GM23338 (cell line): ENCODE measurements at regions not wholly inside any gene's neighbourhood (a gene's known extent, or its start where the extent isn't known, plus 50 kb on each side); places are given as distances from the start of the nearest gene placed in this dataset.

Experiments
- CREB1 ChIP-seq: fragments of 250-450 bp; sonication (Bioruptor Pico); IDR thresholded peaks from 2 replicates; pipeline ENCODE4 v1.5.0; 2020; ENCODE audit warnings: low read depth, mild to moderate bottlenecking, moderate library complexity
- EZH2 ChIP-seq: fragments of 200-600 bp; sonication (generic); IDR thresholded peaks from one replicate; pipeline ENCODE4 v1.8.0; 2017; ENCODE audit warnings: antibody characterized with exemption, mild to moderate bottlenecking, low read depth; ENCODE audit not compliant: unreplicated experiment
- EZH2phosphoT487 ChIP-seq: fragments of 200-600 bp; sonication (generic); IDR thresholded peaks from one replicate; pipeline ENCODE4 v1.8.1; 2018; ENCODE audit warnings: antibody characterized with exemption; ENCODE audit not compliant: unreplicated experiment
- JUNB ChIP-seq: IDR thresholded peaks from one replicate; pipeline ENCODE4 v1.6.1; 2016; ENCODE audit warnings: antibody characterized with exemption; ENCODE audit not compliant: unreplicated experiment
- POLR2AphosphoS5 ChIP-seq: IDR thresholded peaks from 2 replicates; pipeline ENCODE4 v1.6.1; 2016; ENCODE audit warnings: antibody characterized with exemption, low read depth
- STAT1 ChIP-seq: IDR thresholded peaks from one replicate; pipeline ENCODE4 v1.6.1; 2016; ENCODE audit warnings: antibody characterized with exemption; ENCODE audit not compliant: unreplicated experiment
- ZNF114 ChIP-seq: fragments of 250-450 bp; sonication (Bioruptor Pico); IDR thresholded peaks from 2 replicates; pipeline ENCODE4 v1.5.0; 2020; ENCODE audit warnings: mild to moderate bottlenecking, moderate library complexity
- ZNF331 ChIP-seq: fragments of 250-450 bp; sonication (Bioruptor Pico); IDR thresholded peaks from 2 replicates; pipeline ENCODE4 v1.5.0; 2020; ENCODE audit warnings: low read depth, mild to moderate bottlenecking, moderate library complexity
- TF ChIP-seq, protein P1 (sequence below): IDR thresholded peaks from one replicate; pipeline ENCODE4 v1.6.1; 2018; ENCODE audit warnings: antibody characterized with exemption; ENCODE audit not compliant: unreplicated experiment
- TF ChIP-seq, protein P2 (sequence below), 2 experiments: fragments of 200-600 bp in 1 of 2; sonication (generic) in 1 of 2; conservative IDR thresholded peaks; 2 replicates each; pipeline versions ENCODE4 v1.5.1 to v1.6.1; 2016 to 2017; ENCODE audit warnings: antibody characterized with exemption in 2 of 2, low read depth in 2 of 2, mild to moderate bottlenecking in 2 of 2, moderate library complexity in 1 of 2
- TF ChIP-seq, protein P3 (sequence below): fragments of 250-450 bp; sonication (Bioruptor Pico); IDR thresholded peaks from 2 replicates; pipeline ENCODE4 v1.5.0; 2020; ENCODE audit warnings: mild to moderate bottlenecking, moderate library complexity

DNA sequence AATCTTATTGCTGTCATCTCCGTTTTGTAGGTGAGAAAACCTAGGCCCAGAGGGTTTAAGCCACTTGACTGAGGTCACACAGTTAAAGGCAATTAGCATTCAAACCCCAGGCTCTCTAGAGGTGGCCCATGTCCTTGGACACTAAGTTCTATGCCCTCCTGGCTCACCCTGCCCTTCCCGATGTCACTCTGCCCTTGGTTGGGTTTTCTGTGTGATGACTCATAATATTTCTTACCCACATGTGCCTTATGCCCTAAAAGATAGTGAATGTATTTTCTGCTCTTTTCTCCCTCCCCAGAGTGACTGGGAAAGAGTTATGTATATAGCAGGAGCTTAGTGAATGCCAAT is 174.5 kb upstream of the PITX1 start:
- TF ChIP-seq, protein P1, sequence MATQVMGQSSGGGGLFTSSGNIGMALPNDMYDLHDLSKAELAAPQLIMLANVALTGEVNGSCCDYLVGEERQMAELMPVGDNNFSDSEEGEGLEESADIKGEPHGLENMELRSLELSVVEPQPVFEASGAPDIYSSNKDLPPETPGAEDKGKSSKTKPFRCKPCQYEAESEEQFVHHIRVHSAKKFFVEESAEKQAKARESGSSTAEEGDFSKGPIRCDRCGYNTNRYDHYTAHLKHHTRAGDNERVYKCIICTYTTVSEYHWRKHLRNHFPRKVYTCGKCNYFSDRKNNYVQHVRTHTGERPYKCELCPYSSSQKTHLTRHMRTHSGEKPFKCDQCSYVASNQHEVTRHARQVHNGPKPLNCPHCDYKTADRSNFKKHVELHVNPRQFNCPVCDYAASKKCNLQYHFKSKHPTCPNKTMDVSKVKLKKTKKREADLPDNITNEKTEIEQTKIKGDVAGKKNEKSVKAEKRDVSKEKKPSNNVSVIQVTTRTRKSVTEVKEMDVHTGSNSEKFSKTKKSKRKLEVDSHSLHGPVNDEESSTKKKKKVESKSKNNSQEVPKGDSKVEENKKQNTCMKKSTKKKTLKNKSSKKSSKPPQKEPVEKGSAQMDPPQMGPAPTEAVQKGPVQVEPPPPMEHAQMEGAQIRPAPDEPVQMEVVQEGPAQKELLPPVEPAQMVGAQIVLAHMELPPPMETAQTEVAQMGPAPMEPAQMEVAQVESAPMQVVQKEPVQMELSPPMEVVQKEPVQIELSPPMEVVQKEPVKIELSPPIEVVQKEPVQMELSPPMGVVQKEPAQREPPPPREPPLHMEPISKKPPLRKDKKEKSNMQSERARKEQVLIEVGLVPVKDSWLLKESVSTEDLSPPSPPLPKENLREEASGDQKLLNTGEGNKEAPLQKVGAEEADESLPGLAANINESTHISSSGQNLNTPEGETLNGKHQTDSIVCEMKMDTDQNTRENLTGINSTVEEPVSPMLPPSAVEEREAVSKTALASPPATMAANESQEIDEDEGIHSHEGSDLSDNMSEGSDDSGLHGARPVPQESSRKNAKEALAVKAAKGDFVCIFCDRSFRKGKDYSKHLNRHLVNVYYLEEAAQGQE: no peak
- TF ChIP-seq, protein P2, sequence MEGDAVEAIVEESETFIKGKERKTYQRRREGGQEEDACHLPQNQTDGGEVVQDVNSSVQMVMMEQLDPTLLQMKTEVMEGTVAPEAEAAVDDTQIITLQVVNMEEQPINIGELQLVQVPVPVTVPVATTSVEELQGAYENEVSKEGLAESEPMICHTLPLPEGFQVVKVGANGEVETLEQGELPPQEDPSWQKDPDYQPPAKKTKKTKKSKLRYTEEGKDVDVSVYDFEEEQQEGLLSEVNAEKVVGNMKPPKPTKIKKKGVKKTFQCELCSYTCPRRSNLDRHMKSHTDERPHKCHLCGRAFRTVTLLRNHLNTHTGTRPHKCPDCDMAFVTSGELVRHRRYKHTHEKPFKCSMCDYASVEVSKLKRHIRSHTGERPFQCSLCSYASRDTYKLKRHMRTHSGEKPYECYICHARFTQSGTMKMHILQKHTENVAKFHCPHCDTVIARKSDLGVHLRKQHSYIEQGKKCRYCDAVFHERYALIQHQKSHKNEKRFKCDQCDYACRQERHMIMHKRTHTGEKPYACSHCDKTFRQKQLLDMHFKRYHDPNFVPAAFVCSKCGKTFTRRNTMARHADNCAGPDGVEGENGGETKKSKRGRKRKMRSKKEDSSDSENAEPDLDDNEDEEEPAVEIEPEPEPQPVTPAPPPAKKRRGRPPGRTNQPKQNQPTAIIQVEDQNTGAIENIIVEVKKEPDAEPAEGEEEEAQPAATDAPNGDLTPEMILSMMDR (conservative IDR thresholded peaks at IDR 0.05; ENCODE audit: low read depth in 2 of 2): no peak
- TF ChIP-seq JUNB (no peak), EZH2 (no peak), POLR2AphosphoS5 (no peak), EZH2phosphoT487 (no peak), CREB1 (CRISPR knock-in tag) (no peak), STAT1 (no peak), ZNF331 (CRISPR knock-in tag) (no peak), ZNF114 (CRISPR knock-in tag) (no peak)
- TF ChIP-seq, protein P3, sequence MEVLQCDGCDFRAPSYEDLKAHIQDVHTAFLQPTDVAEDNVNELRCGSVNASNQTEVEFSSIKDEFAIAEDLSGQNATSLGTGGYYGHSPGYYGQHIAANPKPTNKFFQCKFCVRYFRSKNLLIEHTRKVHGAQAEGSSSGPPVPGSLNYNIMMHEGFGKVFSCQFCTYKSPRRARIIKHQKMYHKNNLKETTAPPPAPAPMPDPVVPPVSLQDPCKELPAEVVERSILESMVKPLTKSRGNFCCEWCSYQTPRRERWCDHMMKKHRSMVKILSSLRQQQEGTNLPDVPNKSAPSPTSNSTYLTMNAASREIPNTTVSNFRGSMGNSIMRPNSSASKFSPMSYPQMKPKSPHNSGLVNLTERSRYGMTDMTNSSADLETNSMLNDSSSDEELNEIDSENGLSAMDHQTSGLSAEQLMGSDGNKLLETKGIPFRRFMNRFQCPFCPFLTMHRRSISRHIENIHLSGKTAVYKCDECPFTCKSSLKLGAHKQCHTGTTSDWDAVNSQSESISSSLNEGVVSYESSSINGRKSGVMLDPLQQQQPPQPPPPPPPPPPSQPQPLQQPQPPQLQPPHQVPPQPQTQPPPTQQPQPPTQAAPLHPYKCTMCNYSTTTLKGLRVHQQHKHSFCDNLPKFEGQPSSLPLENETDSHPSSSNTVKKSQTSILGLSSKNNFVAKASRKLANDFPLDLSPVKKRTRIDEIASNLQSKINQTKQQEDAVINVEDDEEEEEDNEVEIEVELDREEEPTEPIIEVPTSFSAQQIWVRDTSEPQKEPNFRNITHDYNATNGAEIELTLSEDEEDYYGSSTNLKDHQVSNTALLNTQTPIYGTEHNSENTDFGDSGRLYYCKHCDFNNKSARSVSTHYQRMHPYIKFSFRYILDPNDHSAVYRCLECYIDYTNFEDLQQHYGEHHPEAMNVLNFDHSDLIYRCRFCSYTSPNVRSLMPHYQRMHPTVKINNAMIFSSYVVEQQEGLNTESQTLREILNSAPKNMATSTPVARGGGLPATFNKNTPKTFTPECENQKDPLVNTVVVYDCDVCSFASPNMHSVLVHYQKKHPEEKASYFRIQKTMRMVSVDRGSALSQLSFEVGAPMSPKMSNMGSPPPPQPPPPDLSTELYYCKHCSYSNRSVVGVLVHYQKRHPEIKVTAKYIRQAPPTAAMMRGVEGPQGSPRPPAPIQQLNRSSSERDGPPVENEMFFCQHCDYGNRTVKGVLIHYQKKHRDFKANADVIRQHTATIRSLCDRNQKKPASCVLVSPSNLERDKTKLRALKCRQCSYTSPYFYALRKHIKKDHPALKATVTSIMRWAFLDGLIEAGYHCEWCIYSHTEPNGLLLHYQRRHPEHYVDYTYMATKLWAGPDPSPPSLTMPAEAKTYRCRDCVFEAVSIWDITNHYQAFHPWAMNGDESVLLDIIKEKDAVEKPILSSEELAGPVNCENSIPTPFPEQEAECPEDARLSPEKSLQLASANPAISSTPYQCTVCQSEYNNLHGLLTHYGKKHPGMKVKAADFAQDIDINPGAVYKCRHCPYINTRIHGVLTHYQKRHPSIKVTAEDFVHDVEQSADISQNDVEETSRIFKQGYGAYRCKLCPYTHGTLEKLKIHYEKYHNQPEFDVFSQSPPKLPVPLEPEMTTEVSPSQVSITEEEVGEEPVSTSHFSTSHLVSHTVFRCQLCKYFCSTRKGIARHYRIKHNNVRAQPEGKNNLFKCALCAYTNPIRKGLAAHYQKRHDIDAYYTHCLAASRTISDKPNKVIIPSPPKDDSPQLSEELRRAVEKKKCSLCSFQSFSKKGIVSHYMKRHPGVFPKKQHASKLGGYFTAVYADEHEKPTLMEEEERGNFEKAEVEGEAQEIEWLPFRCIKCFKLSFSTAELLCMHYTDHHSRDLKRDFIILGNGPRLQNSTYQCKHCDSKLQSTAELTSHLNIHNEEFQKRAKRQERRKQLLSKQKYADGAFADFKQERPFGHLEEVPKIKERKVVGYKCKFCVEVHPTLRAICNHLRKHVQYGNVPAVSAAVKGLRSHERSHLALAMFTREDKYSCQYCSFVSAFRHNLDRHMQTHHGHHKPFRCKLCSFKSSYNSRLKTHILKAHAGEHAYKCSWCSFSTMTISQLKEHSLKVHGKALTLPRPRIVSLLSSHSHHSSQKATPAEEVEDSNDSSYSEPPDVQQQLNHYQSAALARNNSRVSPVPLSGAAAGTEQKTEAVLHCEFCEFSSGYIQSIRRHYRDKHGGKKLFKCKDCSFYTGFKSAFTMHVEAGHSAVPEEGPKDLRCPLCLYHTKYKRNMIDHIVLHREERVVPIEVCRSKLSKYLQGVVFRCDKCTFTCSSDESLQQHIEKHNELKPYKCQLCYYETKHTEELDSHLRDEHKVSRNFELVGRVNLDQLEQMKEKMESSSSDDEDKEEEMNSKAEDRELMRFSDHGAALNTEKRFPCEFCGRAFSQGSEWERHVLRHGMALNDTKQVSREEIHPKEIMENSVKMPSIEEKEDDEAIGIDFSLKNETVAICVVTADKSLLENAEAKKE (CRISPR knock-in tag): no peak
